SK-N-SH (cell line): ENCODE measurements at regions not wholly inside any gene's neighbourhood (a gene's known extent, or its start where the extent isn't known, plus 50 kb on each side); places are given as distances from the start of the nearest gene placed in this dataset.

ENCODE experiments used
- CTCF ChIP-seq: fragments of 200-600 bp; sonication (generic); IDR thresholded peaks from 2 replicates; pipeline ENCODE4 v1.6.1; 2017; ENCODE audit warnings: antibody characterized with exemption, mild to moderate bottlenecking, moderate library complexity
- FOSL2 ChIP-seq: IDR thresholded peaks from 2 replicates; pipeline ENCODE4 v1.4.0; 2012; ENCODE audit warnings: low read depth, mild to moderate bottlenecking, moderate library complexity, borderline replicate concordance
- GATA2 ChIP-seq: sonication (generic); formaldehyde crosslinking; IDR thresholded peaks from 2 replicates; pipeline ENCODE4 v1.5.0; 2020; ENCODE audit warnings: mild to moderate bottlenecking, missing genetic modification reagents
- NRF1 ChIP-seq: IDR thresholded peaks from 2 replicates; pipeline ENCODE4 v1.6.1; 2012; ENCODE audit warnings: low read depth, mild to moderate bottlenecking, low read length
- POLR2AphosphoS5 ChIP-seq: IDR thresholded peaks from 2 replicates; pipeline ENCODE4 v1.6.1; 2012; ENCODE audit warnings: low read depth, low read length
- RAD21 ChIP-seq: IDR thresholded peaks from 2 replicates; pipeline ENCODE4 v1.6.1; 2012; ENCODE audit warnings: mild to moderate bottlenecking, low read length
- YY1 ChIP-seq: IDR thresholded peaks from 2 replicates; pipeline ENCODE4 v1.4.0; 2012; ENCODE audit warnings: low read depth, mild to moderate bottlenecking
- ZBTB33 ChIP-seq: IDR thresholded peaks from 2 replicates; pipeline ENCODE4 v1.4.0; 2012; ENCODE audit warnings: low read depth, borderline replicate concordance

- TF ChIP-seq CTCF (no peak), YY1 (no peak), POLR2AphosphoS5 (no peak), ZBTB33 (no peak), NRF1 (no peak), GATA2 (CRISPR knock-in tag) (no peak), RAD21 (no peak), FOSL2 (no peak)
Measured at GRCh38 chr9:81404931-81405598, 284.3 kb downstream of the TLE1 start.
